ENCODE measurements at regions not wholly inside any gene's neighbourhood (a gene's known extent, or its start where the extent isn't known, plus 50 kb on each side); places are given as distances from the start of the nearest gene placed in this dataset.

DNA sequence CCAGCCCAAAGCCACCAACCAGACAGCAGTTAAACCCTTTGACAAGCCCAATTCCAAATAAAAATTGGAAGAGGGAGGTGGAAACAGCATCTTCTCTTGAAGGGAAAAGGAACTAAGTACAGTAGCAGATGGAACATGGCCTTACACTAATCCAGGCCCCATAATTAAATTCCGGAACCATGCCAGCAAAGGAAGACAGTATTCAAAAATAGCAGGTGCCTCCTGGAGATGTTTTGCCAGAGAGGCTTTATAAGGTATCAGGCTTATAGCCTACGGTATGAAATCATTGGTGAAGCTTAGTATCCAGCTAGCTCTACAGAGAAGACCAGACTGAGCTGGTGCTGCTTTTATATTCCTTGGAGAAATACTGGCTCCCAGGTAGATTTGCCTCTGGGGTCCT is 344.1 kb upstream of the API5 start:
- intact Hi-C loops (cut with micrococcal nuclease) = no loop called here
- DNase-seq (no peak), ATAC-seq (ENCODE audit: low read depth) (no peak)
- no peak overlapping the region for H3K27ac Mint-ChIP-seq
- H3K36me3 Mint-ChIP-seq (ENCODE audit: low read depth) = no peaks in the 10 kb centered on the region
- H3K4me3 Mint-ChIP-seq = no peak overlapping the region
- CTCF ChIA-PET = no interaction called here
- no peaks in the 10 kb centered on the region for H3K9me3 Mint-ChIP-seq
- POLR2A ChIA-PET = no interaction called here
- TF ChIP-seq, protein P1, sequence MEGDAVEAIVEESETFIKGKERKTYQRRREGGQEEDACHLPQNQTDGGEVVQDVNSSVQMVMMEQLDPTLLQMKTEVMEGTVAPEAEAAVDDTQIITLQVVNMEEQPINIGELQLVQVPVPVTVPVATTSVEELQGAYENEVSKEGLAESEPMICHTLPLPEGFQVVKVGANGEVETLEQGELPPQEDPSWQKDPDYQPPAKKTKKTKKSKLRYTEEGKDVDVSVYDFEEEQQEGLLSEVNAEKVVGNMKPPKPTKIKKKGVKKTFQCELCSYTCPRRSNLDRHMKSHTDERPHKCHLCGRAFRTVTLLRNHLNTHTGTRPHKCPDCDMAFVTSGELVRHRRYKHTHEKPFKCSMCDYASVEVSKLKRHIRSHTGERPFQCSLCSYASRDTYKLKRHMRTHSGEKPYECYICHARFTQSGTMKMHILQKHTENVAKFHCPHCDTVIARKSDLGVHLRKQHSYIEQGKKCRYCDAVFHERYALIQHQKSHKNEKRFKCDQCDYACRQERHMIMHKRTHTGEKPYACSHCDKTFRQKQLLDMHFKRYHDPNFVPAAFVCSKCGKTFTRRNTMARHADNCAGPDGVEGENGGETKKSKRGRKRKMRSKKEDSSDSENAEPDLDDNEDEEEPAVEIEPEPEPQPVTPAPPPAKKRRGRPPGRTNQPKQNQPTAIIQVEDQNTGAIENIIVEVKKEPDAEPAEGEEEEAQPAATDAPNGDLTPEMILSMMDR (IDR thresholded peaks at IDR 0.05) = no peak
- H3K27me3 Mint-ChIP-seq = no peaks in the 10 kb centered on the region
- H3K4me1 Mint-ChIP-seq = no peaks in the 10 kb centered on the region

DNA sequence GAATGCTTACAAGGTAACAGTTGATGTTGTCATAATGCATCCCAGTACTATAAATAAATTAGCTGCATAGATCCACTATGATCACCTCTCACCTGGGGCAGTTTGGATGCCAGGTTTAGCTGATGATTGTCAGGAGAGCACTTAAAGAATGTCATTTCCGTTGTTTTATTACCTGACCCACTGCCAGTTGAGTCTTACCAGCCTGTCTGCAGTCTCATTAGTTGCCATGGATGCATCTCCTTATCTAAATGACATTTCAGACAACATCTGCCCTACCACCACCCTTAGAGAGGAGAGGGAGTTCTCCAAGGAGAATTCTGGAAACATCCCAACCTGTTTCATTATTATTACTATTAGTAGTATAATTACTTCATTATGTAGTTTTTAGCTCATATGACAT is 339.1 kb upstream of the API5 start:
- intact Hi-C loops (cut with micrococcal nuclease) = no loop called here
- TF ChIP-seq, protein P1 (IDR thresholded peaks at IDR 0.05) = no peak
- POLR2A ChIA-PET = no interaction called here
- no peak for ATAC-seq (ENCODE audit: low read depth)
- Mint-ChIP-seq H3K4me3 (no peak overlapping the region), H3K4me1 (no peaks in the 10 kb centered on the region), H3K36me3 (ENCODE audit: low read depth) (no peaks in the 10 kb centered on the region), H3K9me3 (no peaks in the 10 kb centered on the region), H3K27me3 (no peaks in the 10 kb centered on the region), H3K27ac (no peak overlapping the region)
- DNase-seq = no peak
- CTCF ChIA-PET = no interaction called here

DNA sequence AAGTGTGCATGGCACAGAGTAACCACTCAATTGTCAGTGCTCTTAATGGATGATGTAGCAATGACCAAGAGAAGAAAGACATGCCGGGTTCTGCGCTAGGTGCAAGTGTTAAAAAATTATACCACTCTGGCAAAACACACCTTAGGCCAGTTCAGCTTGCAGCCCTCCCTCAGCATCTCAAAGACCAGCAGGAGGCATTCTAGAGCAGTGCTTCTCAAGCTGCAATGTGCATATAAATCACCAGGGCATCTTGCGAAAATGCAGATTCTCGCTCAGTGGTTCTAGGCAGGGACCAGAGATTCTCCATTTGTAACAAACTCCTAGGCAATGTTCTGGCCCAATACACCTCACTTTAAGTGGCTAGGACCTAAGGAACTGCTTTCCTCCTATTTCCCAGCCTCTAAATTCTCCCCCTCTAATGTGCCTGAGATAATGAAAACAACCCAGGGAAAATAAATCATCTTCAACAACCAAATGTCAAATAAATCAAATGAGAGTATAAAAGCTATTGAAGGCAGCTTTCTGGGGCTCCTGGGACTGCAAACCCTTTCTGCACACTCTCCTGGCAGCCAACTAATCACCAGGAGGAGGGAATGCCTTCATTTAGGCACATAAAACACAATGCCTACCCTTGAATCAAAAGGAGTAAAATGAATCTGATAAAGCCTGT is 337.2 kb upstream of the API5 start:
- ChIA-PET CTCF (no interaction called here), POLR2A (no interaction called here)
- H3K27ac Mint-ChIP-seq = no peak overlapping the region
- H3K4me1 Mint-ChIP-seq = no peaks in the 10 kb centered on the region
- no peak overlapping the region for H3K4me3 Mint-ChIP-seq
- DNase-seq = no peak
- ATAC-seq (ENCODE audit: low read depth) = no peak
- no peaks in the 10 kb centered on the region for H3K9me3 Mint-ChIP-seq
- no peaks in the 10 kb centered on the region for H3K36me3 Mint-ChIP-seq (ENCODE audit: low read depth)
- TF ChIP-seq, protein P1 (IDR thresholded peaks at IDR 0.05) = no peak
- H3K27me3 Mint-ChIP-seq = no peaks in the 10 kb centered on the region
- intact Hi-C loops (cut with micrococcal nuclease) = no loop called here

DNA sequence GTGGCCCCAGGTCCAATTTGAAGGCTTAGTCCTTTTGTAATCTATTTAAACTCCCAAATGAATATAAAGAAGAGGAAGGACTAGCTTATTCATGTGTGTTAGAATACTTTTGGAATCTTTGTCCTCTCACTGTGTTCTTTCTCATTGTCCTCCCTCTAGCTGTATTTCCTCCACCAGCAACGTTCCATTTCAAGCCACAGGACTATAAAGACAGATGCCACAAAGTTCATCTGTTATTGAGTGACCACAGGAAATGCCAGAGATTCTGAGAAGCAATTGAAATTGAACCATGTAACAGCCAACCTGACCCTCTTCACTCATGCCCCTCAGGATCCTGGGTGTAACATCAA is 336.6 kb upstream of the API5 start:
- ATAC-seq (ENCODE audit: low read depth) (no peak), DNase-seq (no peak)
- no peaks in the 10 kb centered on the region for H3K27me3 Mint-ChIP-seq
- no peaks in the 10 kb centered on the region for H3K4me1 Mint-ChIP-seq
- CTCF ChIA-PET = no interaction called here
- TF ChIP-seq, protein P1 (IDR thresholded peaks at IDR 0.05) = no peak
- intact Hi-C loops (cut with micrococcal nuclease) = no loop called here
- no peak overlapping the region for H3K4me3 Mint-ChIP-seq
- peaks cover 1% of the 10 kb centered on the region for H3K9me3 Mint-ChIP-seq
- POLR2A ChIA-PET = no interaction called here
- H3K36me3 Mint-ChIP-seq (ENCODE audit: low read depth) = no peaks in the 10 kb centered on the region
- no peak overlapping the region for H3K27ac Mint-ChIP-seq

DNA sequence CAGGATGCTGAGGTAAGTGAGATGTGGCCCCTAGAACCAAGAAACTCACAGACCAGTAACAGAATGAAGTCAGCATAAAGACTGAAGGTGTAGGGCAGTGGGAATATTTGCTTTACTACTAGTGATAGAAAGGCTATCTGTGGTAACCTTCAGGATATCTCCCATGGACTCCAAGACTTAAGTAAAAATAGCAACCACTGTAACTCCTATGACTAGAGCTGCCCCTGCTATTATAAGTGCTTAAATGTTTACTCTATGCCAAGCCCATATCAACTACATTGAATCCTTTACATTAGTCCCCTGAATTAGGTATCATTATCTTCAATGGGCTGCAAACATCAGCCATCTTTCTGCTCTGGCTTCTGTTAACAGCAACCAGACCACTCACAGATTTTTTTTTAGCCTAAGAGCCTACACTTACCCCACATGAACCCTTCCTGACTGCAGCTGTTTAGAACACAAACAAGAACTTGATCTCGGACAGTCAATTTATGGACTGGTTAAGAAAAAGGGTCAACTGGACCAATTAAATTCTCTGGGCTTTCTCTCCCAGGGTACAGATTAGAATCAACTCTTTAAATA is 335.1 kb upstream of the API5 start:
- no peak for DNase-seq
- ATAC-seq (ENCODE audit: low read depth) = no peak
- Mint-ChIP-seq H3K4me1 (no peaks in the 10 kb centered on the region), H3K36me3 (ENCODE audit: low read depth) (no peaks in the 10 kb centered on the region), H3K4me3 (no peak overlapping the region), H3K27me3 (no peaks in the 10 kb centered on the region), H3K27ac (no peak overlapping the region), H3K9me3 (peaks cover 5% of the 10 kb centered on the region)
- CTCF ChIA-PET = no interaction called here
- intact Hi-C loops (cut with micrococcal nuclease) = no loop called here
- TF ChIP-seq, protein P1 (IDR thresholded peaks at IDR 0.05) = no peak
- POLR2A ChIA-PET = no interaction called here

Measured in activated B cell treated with CpG ODN at 0.5 μM for 24 hours (primary cell).